GM19372 (cell line): ENCODE measurements at regions not wholly inside any gene's neighbourhood (a gene's known extent, or its start where the extent isn't known, plus 50 kb on each side); places are given as distances from the start of the nearest gene placed in this dataset.

Experiments
- ATAC-seq: cut with Tn5 transposase; IDR thresholded peaks from one replicate; pipeline ENCODE4 v1.9.1; 2021; ENCODE audit warnings: mild to moderate bottlenecking, low read depth, moderate library complexity; ENCODE audit not compliant: unreplicated experiment

DNA sequence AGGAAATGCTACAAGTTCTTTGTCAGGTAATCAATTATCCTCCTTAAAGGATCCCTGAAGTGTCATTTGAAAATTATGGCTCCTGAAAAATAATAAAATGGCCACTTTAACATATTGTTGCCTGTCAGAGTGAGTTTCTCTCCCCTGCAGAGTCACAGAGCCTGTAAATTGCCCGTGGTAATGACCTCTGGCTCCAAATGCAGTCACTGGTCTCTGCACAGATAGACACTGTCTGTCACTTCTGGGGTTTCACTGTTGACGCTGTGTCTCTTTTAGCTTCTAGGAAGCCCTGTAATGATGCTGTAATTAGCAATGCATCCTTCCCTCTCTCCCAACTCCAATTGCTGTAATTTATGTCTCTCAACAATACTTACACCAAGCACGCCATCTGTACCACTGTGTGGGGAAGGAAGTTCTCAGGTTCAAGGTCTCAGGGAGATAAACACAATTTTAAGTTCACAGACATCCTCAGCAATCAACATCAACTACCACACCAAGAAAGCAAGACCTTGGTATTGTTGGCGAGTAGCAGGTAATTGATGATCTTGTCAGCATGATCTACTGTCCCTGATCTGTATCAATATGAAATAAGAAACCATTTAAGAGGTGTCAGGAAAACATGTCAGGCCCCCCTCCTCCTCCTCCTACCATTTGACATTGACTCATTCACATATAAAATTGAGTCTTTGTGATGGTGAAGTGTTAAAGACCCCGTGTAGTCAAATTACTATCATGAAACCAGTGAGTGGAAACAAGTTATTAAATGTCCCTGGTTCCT is 91.2 kb upstream of the SULF2 start:
- ATAC-seq = no peak

DNA sequence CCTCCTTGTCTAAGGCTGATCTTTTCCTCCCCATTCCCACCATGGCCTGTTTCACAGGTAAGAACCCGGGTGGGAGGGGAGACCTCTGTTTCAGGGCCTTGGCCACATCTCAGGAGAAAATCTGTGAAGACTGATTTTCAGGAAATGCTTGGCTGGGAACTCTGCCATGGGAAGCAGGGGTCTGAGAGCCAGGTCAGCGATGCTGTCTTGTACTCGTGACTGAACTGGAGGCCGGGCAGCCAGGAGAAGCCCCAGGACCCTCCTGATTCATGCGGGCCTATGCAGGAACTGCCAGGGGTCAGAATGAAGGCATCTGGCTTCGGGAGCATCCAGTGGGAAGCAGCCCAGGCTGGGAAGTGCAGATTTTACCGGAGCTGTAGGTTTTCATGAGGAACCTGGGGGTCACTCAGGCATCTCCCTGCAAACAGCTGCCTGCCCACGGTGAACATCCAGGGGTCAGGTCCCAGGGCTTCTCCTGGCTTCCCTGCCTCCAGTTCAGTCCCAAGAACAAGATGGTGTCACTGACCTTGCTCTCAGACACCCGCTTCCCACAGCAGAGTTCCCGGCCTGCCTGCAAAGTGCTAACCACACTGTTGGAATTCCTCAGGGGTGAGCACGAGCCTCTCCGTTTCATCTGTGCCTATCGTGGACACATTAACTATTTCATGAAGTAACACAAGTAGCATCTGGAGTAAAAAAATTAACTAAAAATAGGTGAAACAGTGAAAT is 90.2 kb upstream of the SULF2 start:
- no peak for ATAC-seq

- no peak for ATAC-seq
Measured at GRCh38 chr20:47872341-47872740, 87.1 kb upstream of the SULF2 start.

- ATAC-seq = no peak
Measured at GRCh38 chr20:47870475-47870874, 85.2 kb upstream of the SULF2 start.

GRCh38 chr20:47868744-47869143 is 83.5 kb upstream of the SULF2 start:
- ATAC-seq = no peak

GRCh38 chr20:47868236-47868635 is 83.0 kb upstream of the SULF2 start:
- no peak for ATAC-seq

DNA sequence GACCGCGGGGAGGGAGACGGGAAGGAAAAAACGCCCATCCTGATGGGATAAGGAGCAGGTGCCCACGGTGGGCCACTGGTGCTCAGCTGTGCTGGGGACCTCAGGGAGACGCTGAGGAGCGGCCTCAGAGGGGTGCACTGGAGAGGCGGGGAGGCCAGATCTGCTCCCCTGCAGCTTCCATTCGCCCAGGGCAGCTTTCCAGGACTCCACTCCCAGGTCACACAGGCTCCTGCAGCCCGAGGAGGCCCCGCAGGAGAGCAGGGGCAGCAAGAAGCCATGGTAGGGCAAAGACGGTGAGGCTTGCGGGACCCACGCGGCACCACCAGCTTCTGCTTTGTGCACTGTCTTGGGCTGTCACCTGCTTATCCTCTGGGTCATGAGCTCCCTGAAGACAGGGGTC is 82.5 kb upstream of the SULF2 start:
- ATAC-seq = no peak

DNA sequence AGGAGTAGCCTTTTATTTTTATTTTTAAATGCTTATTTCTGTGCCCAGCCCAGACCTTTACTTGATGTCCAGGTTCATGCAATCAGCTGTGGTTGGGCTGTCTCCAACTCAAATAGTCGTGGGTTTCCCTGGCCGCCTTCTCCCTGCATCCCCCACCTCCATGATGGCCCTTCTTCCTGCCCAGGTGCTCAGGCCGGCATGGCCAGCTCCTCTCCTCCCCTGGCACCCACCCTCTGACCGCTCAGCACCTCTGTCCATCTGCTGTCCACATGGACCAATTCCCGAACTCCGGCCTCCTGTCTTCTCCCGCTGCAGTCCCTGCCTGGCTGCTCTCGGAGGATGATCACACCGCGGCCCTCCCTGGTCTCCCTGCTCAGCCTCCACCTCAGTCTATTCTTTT is 81.2 kb upstream of the SULF2 start:
- no peak for ATAC-seq

- no peak for ATAC-seq
Measured at GRCh38 chr20:47865912-47866311, 80.6 kb upstream of the SULF2 start.

DNA sequence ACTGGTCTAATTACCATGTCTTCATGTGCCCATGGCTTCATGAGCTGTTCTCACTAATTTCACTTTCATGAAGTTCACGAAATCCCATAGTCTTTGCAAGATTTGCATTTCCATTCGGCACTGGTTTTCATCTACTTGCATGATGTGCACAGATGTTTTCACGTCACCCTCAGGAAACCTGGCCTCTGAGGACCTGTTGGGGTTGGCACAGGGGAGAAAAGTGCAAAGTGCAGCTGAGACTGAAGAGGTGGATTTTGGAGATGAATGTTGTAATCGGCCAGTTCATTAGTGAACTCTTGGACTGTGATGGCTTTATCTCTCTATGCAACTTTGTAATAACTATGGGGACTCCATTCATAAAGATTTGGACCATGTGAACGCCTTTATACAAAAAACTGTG is 80.2 kb upstream of the SULF2 start:
- no peak for ATAC-seq

GRCh38 chr20:47863981-47864380 is 78.7 kb upstream of the SULF2 start:
- ATAC-seq = no peak

DNA sequence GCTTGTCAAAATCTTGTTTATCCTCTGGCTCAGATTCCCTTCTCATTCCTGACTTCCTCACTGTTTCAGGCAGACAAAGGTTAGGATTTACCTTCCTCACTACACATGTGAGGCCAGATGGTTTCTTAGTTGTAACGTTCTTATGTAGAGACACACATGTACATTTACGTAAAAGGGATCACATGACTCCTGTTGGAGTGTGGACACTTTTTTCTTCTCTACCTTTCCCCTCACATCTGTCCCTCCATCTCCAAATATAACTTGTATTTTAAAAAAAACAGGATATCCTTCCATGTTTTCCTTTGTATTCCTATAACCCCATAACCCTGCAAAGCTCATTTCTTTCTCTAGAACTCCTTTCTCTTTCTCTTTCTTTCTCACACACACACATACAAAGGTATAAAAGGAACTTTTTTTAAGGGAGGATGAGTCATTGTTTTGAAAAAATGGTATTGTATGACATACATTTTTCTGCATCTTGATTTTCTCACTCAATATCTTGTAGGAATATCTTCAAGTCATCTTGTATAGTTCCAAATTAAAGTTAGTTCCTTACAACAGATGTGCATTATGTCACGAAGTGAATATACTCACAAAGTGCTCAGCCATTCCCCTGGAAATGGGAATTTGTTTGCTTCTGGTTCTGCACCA is 78.2 kb upstream of the SULF2 start:
- ATAC-seq = no peak

DNA sequence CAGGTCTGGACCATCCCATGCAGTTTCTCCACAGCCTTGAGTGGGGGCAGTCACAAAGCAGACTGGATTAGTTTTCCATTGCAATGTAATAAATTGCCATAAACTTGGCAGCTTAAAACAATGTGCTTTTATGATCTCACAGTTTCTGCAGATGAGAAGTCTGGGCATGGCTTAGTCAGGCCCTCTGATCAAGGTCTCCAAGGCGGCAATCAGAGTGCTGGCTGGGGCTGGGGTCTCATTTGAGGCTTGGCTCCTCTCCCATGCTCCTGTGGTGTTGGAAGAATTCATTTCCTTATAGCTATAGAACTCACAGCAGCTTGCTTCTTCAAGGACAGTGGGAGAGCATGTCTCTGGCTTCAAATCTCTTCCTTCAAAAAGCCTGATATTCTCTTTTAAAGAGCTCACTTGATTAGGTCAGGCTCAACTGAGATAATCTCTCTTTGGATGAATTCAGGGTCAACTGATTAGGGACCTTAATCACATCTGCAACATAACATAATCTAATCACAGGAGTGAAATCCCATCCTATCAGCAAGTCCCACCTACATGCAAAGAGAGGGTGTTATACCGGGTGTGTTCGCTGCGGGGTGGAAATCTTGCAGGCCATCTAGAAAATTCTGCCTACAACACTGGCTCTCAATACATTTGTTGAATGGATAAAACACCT is 77.4 kb upstream of the SULF2 start:
- no peak for ATAC-seq

DNA sequence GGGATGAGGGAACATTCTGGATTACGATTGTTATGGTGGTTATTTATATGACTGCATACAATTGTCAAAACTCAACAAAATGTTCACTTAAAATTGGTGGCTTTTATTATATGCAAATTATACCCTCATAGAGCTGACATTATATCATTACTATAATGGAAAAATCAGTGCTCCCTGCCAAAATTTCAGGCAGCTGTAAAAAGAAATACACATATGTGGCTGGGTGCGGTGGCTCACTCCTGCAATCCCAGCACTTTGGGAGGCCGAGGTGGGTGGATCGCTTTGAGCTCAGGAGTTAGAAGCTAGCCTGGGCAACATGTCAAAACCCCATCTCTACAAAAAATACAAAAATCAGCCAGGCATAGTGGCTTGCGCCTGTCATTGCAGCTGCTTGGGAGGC is 75.8 kb upstream of the SULF2 start:
- ATAC-seq = no peak

- ATAC-seq = no peak
Measured at GRCh38 chr20:47860049-47860830, 75.0 kb upstream of the SULF2 start.

DNA sequence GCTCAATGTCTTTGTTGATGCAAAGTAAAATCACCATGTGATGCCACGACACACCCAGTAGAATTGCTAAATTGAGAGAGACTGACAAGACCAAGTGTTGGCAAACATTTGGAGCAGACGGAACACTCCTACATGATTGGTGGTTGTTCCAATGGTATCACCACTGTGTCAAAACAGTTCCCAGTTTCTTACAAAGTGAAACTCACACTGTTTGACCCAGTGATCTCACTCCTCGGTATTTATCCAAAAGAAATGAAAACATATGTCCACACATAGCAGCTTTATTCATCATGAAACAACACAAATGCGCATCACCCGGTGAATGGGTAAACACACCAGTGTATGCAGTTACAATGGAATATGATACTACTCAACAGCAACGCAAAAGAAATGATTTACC is 74.0 kb upstream of the SULF2 start:
- no peak for ATAC-seq

GRCh38 chr20:47857569-47858464 is 72.5 kb upstream of the SULF2 start:
- no peak for ATAC-seq

DNA sequence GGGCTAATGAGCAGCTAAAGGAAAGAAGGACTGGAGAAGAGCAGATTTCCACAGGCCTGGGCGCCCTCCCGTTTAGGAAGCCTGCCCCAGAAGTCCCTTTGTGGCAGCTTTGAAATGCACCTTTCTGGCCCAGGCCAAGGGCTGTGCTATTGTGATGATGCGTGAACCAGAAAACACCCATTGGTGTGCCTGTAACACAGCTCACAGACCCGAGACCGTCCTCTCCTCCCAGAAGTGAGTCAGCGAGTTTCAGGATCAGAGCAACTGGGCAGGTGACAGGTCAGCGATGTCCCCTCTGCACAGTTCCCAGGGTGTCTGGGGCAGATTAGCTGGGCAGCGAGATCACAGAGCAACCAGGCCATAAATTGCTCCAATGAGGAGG is 71.9 kb upstream of the SULF2 start:
- ATAC-seq = no peak

- no peak for ATAC-seq
Measured at GRCh38 chr20:47855799-47856198, 70.5 kb upstream of the SULF2 start.
